HFFc6 (cell line): ENCODE measurements at regions not wholly inside any gene's neighbourhood (a gene's known extent, or its start where the extent isn't known, plus 50 kb on each side); places are given as distances from the start of the nearest gene placed in this dataset.

Experiments
- DNase-seq: peaks from one replicate; pipeline ENCODE4 v3.0.0-alpha.2; 2018
- H3K27ac Mint-ChIP-seq: 2 replicates; pipeline ENCODE4 v1.8.0; 2020; ENCODE audit warnings: mild to moderate bottlenecking, mixed read lengths
- H3K27me3 Mint-ChIP-seq: 2 replicates; pipeline ENCODE4 v1.8.0; 2021; ENCODE audit warnings: mild to moderate bottlenecking, moderate library complexity, mixed read lengths; ENCODE audit not compliant: insufficient read depth
- H3K36me3 Mint-ChIP-seq: 2 replicates; pipeline ENCODE4 v1.8.0; 2021; ENCODE audit warnings: low read depth, mixed read lengths
- H3K4me1 Mint-ChIP-seq: 2 replicates; pipeline ENCODE4 v1.8.0; 2020; ENCODE audit warnings: low read depth, mixed read lengths
- H3K4me3 Mint-ChIP-seq: 2 replicates; pipeline ENCODE4 v1.8.0; 2020; ENCODE audit warnings: mild to moderate bottlenecking, moderate library complexity, mixed read lengths
- H3K9me3 Mint-ChIP-seq: 2 replicates; pipeline ENCODE4 v1.8.0; 2020; ENCODE audit warnings: mild to moderate bottlenecking, mixed read lengths
- TF ChIP-seq, protein P1 (sequence below): fragments of 200-600 bp; sonication (generic); IDR thresholded peaks from 2 replicates; pipeline ENCODE4 v1.5.0; 2021; ENCODE audit warnings: antibody characterized with exemption, mild to moderate bottlenecking

GRCh38 chr2:108076527-108076926 is 90.2 kb downstream of the SLC5A7 start:
- H3K9me3 Mint-ChIP-seq = peaks cover 12% of the 10 kb centered on the region
- no peak for DNase-seq
- H3K27me3 Mint-ChIP-seq = no peaks in the 10 kb centered on the region
- H3K27ac Mint-ChIP-seq = no peak overlapping the region
- H3K4me3 Mint-ChIP-seq = no peak overlapping the region
- H3K4me1 Mint-ChIP-seq = no peaks in the 10 kb centered on the region
- H3K36me3 Mint-ChIP-seq = no peaks in the 10 kb centered on the region
- TF ChIP-seq, protein P1, sequence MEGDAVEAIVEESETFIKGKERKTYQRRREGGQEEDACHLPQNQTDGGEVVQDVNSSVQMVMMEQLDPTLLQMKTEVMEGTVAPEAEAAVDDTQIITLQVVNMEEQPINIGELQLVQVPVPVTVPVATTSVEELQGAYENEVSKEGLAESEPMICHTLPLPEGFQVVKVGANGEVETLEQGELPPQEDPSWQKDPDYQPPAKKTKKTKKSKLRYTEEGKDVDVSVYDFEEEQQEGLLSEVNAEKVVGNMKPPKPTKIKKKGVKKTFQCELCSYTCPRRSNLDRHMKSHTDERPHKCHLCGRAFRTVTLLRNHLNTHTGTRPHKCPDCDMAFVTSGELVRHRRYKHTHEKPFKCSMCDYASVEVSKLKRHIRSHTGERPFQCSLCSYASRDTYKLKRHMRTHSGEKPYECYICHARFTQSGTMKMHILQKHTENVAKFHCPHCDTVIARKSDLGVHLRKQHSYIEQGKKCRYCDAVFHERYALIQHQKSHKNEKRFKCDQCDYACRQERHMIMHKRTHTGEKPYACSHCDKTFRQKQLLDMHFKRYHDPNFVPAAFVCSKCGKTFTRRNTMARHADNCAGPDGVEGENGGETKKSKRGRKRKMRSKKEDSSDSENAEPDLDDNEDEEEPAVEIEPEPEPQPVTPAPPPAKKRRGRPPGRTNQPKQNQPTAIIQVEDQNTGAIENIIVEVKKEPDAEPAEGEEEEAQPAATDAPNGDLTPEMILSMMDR = no peak

DNA sequence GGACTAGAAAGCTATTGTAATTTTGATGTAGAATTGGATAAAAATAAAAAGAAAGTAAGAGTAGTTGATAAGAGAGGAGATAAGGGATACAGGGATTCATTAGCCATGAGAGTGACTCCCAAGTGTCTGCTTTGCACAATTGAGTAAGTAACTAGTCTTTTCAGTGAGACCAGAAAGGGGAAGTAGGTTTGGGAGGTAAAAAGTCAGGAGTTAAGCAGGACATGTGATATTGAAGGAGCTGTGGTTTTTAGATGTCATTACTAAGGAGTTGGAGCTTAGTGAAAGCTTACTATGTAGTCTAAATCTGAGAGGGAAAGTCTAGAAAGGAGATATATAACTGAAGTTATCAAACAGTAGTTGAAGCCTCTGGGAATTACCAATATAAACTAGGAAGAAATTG is 93.4 kb downstream of the SLC5A7 start:
- Mint-ChIP-seq H3K27ac (no peak overlapping the region), H3K27me3 (peaks cover 2% of the 10 kb centered on the region; the same call in 1 of the 2 replicates), H3K4me1 (no peaks in the 10 kb centered on the region), H3K36me3 (no peaks in the 10 kb centered on the region), H3K9me3 (peaks cover 17% of the 10 kb centered on the region), H3K4me3 (no peak overlapping the region)
- DNase-seq = no peak
- TF ChIP-seq, protein P1 = no peak

DNA sequence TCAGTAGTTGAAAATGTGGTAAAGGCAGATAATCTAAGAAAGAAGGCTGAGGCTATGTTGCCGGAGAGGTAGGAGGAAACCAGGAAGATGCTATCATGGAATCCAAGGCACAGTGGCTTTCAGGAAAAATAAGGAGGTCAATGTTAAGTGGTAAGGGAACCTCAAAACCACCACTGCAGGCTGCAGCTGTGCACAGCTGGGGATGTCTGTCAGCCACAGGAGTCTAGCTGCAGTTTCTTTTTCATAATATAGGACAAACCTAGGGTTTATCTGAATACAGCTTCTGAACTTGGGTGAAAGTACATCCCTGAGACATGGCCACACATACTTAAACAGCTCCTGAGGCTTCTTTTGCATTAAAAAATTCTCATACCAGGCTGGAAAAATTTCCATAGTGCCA is 93.9 kb downstream of the SLC5A7 start:
- no peaks in the 10 kb centered on the region for H3K36me3 Mint-ChIP-seq
- peaks cover 2% of the 10 kb centered on the region; the same call in 1 of the 2 replicates for H3K27me3 Mint-ChIP-seq
- H3K4me3 Mint-ChIP-seq = no peak overlapping the region
- H3K4me1 Mint-ChIP-seq = no peaks in the 10 kb centered on the region
- H3K27ac Mint-ChIP-seq = no peak overlapping the region
- TF ChIP-seq, protein P1 = no peak
- peaks cover 17% of the 10 kb centered on the region for H3K9me3 Mint-ChIP-seq
- DNase-seq = no peak

GRCh38 chr2:108082978-108083377 is 96.7 kb downstream of the SLC5A7 start:
- no peaks in the 10 kb centered on the region for H3K4me1 Mint-ChIP-seq
- peaks cover 19% of the 10 kb centered on the region for H3K9me3 Mint-ChIP-seq
- TF ChIP-seq, protein P1 = no peak
- no peak overlapping the region for H3K4me3 Mint-ChIP-seq
- peaks cover 2% of the 10 kb centered on the region for H3K27me3 Mint-ChIP-seq
- H3K27ac Mint-ChIP-seq = no peak overlapping the region
- no peaks in the 10 kb centered on the region for H3K36me3 Mint-ChIP-seq
- no peak for DNase-seq

GRCh38 chr2:108084311-108084710 is 98.0 kb downstream of the SLC5A7 start:
- TF ChIP-seq, protein P1 = no peak
- peaks cover 2% of the 10 kb centered on the region for H3K27me3 Mint-ChIP-seq
- H3K36me3 Mint-ChIP-seq = no peaks in the 10 kb centered on the region
- H3K4me1 Mint-ChIP-seq = no peaks in the 10 kb centered on the region
- DNase-seq = no peak
- no peak overlapping the region for H3K27ac Mint-ChIP-seq
- no peak overlapping the region for H3K4me3 Mint-ChIP-seq
- H3K9me3 Mint-ChIP-seq = peaks cover 25% of the 10 kb centered on the region

DNA sequence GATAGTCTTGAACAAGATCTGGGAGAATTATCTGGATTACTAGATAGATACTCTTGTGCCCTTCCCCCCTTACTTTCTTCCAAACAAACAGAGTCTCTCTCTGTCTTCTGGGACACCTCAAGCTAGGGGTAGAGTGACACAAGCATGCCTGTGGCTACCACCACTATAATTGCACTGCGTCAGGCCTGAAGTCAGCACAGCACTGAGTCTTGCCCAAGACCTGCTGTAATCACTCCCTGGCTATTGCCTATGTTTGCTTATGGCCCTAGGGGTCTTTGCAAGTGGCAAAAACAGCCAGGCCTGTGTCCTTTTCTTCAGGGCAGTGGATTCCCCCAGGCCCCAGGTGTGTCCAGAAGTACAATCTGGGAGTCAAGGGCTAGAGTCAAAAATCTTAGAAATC is 106.6 kb downstream of the SLC5A7 start:
- Mint-ChIP-seq H3K27ac (no peak overlapping the region), H3K4me3 (no peak overlapping the region), H3K27me3 (no peaks in the 10 kb centered on the region; the same call in 1 of the 2 replicates), H3K36me3 (no peaks in the 10 kb centered on the region), H3K9me3 (peaks cover 31% of the 10 kb centered on the region), H3K4me1 (no peaks in the 10 kb centered on the region)
- TF ChIP-seq, protein P1 = no peak
- DNase-seq = no peak
